OCI-LY7 (cell line): ENCODE measurements at regions not wholly inside any gene's neighbourhood (a gene's known extent, or its start where the extent isn't known, plus 50 kb on each side); places are given as distances from the start of the nearest gene placed in this dataset.

Source experiments
- BruUV-seq: library from RNA; stranded (reverse); fragments of 400-500 nt; replicated peaks from 2 replicates; lab custom pipeline; 2021; lab: Mats Ljungman, UMichigan
- CTCF ChIA-PET: fragments of 300-600 bp; sonication (Branson Sonifier 250); formaldehyde crosslinking; loops from one replicate; lab custom pipeline; 2022; ENCODE audit warnings: antibody characterized with exemption; ENCODE audit not compliant: unreplicated experiment; lab: Charles Lee
- POLR2A ChIA-PET: fragments of 300-600 bp; sonication (Branson Sonifier 250); formaldehyde crosslinking; loops from one replicate; lab custom pipeline; 2022; ENCODE audit warnings: antibody characterized with exemption; lab: Charles Lee
- DNase-seq: peaks from one replicate; pipeline ENCODE4 v3.0.0-alpha.2; 2015; ENCODE audit warnings: low spot score
- H2AFZ ChIP-seq: fragments of 200-600 bp; sonication (generic), shearing (Covaris generic); 2 replicates; pipeline ENCODE4 v1.6.1; 2014; ENCODE audit warnings: mild to moderate bottlenecking, antibody characterized with exemption, low read length, moderate library complexity
- H3K27ac ChIP-seq: fragments of 200-600 bp; sonication (generic); 2 replicates; pipeline ENCODE4 v1.5.1; 2014; ENCODE audit warnings: mixed run types, low read depth, mild to moderate bottlenecking, moderate library complexity, low read length, inconsistent platforms; ENCODE audit not compliant: poor library complexity, severe bottlenecking
- H3K36me3 ChIP-seq: fragments of 200-600 bp; sonication (generic); 2 replicates; pipeline ENCODE4 v1.6.1; 2014; ENCODE audit warnings: mild to moderate bottlenecking, antibody characterized with exemption, low read length, moderate library complexity, mixed read lengths; ENCODE audit not compliant: insufficient read depth
- H3K4me1 ChIP-seq: fragments of 200-600 bp; sonication (generic); 2 replicates; pipeline ENCODE4 v1.5.1; 2014; ENCODE audit warnings: mild to moderate bottlenecking, low read length; ENCODE audit not compliant: insufficient read depth, poor library complexity, severe bottlenecking
- H3K4me2 ChIP-seq: fragments of 200-600 bp; sonication (generic); 2 replicates; pipeline ENCODE4 v1.6.1; 2014; ENCODE audit warnings: mild to moderate bottlenecking, low read length
- H3K4me3 ChIP-seq: fragments of 200-600 bp; sonication (generic); 2 replicates; pipeline ENCODE4 v1.5.1; 2014; ENCODE audit warnings: mild to moderate bottlenecking, low read depth, low read length; ENCODE audit not compliant: poor library complexity, severe bottlenecking
- H3K79me2 ChIP-seq: fragments of 200-600 bp; sonication (generic); 2 replicates; pipeline ENCODE4 v1.6.1; 2016; ENCODE audit warnings: low read depth, mild to moderate bottlenecking, low read length, moderate library complexity, mixed read lengths; ENCODE audit not compliant: insufficient read depth
- H3K9me2 ChIP-seq: fragments of 200-600 bp; sonication (generic); 2 replicates; pipeline ENCODE4 v1.6.1; 2016; ENCODE audit warnings: mild to moderate bottlenecking, low read length, mixed read lengths; ENCODE audit not compliant: insufficient read depth
- H3K9me3 ChIP-seq: fragments of 200-600 bp; sonication (generic); 2 replicates; pipeline ENCODE4 v1.6.1; 2014; ENCODE audit warnings: mild to moderate bottlenecking, mixed run types, low read length, mixed read lengths
- H4K20me1 ChIP-seq: fragments of 200-600 bp; sonication (generic); 2 replicates; pipeline ENCODE4 v1.6.1; 2014; ENCODE audit warnings: mild to moderate bottlenecking, antibody characterized with exemption, low read length, moderate library complexity, mixed read lengths; ENCODE audit not compliant: insufficient read depth
- EZH2phosphoT487 ChIP-seq: fragments of 200-600 bp; sonication (generic); IDR thresholded peaks from 2 replicates; pipeline ENCODE4 v1.6.1; 2018; ENCODE audit warnings: low read depth, borderline replicate concordance, mild to moderate bottlenecking, mixed run types, antibody characterized with exemption, low read length, moderate library complexity, mixed read lengths
- intact Hi-C: fragments of 100-400 bp; cut with micrococcal nuclease; formaldehyde crosslinking; loops from one replicate; pipeline ENCODE4 v1.10.0; 2022; ENCODE audit not compliant: unreplicated experiment
- TF ChIP-seq, protein P1 (sequence below): fragments of 200-600 bp; sonication (generic); conservative IDR thresholded peaks from 2 replicates; pipeline ENCODE4 v1.5.1; 2014; ENCODE audit warnings: mild to moderate bottlenecking, antibody characterized with exemption, low read length, moderate library complexity, mixed read lengths

GRCh38 chr3:23700616-23701015 is 105.1 kb upstream of the UBE2E1 start:
- no peak overlapping the region for H3K4me2 ChIP-seq
- no peak for DNase-seq
- no peaks in the 10 kb centered on the region for H3K36me3 ChIP-seq
- H3K27ac ChIP-seq = no peak overlapping the region
- POLR2A ChIA-PET = interaction anchor here (0.9 kb wide), 1 partner anchor 44 kb away, joined by 3 read pairs; no protein-coding TSS in a partner anchor
- H3K4me3 ChIP-seq = no peak overlapping the region
- H3K9me3 ChIP-seq = no peaks in the 10 kb centered on the region
- H2AFZ ChIP-seq = 0 out of 2 replicates have a peak overlapping the region, but pooled peaks have one; percentile 15
- no peaks in the 10 kb centered on the region for H3K9me2 ChIP-seq
- H3K4me1 ChIP-seq = peaks cover 36% of the 10 kb centered on the region
- TF ChIP-seq, protein P1, sequence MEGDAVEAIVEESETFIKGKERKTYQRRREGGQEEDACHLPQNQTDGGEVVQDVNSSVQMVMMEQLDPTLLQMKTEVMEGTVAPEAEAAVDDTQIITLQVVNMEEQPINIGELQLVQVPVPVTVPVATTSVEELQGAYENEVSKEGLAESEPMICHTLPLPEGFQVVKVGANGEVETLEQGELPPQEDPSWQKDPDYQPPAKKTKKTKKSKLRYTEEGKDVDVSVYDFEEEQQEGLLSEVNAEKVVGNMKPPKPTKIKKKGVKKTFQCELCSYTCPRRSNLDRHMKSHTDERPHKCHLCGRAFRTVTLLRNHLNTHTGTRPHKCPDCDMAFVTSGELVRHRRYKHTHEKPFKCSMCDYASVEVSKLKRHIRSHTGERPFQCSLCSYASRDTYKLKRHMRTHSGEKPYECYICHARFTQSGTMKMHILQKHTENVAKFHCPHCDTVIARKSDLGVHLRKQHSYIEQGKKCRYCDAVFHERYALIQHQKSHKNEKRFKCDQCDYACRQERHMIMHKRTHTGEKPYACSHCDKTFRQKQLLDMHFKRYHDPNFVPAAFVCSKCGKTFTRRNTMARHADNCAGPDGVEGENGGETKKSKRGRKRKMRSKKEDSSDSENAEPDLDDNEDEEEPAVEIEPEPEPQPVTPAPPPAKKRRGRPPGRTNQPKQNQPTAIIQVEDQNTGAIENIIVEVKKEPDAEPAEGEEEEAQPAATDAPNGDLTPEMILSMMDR = no peak
- TF ChIP-seq EZH2phosphoT487 = no peak
- no TSS peak for BruUV-seq
- H3K79me2 ChIP-seq = no peaks in the 10 kb centered on the region
- CTCF ChIA-PET = no interaction called here
- H4K20me1 ChIP-seq = no peaks in the 10 kb centered on the region
- intact Hi-C loops = no loop called here

DNA sequence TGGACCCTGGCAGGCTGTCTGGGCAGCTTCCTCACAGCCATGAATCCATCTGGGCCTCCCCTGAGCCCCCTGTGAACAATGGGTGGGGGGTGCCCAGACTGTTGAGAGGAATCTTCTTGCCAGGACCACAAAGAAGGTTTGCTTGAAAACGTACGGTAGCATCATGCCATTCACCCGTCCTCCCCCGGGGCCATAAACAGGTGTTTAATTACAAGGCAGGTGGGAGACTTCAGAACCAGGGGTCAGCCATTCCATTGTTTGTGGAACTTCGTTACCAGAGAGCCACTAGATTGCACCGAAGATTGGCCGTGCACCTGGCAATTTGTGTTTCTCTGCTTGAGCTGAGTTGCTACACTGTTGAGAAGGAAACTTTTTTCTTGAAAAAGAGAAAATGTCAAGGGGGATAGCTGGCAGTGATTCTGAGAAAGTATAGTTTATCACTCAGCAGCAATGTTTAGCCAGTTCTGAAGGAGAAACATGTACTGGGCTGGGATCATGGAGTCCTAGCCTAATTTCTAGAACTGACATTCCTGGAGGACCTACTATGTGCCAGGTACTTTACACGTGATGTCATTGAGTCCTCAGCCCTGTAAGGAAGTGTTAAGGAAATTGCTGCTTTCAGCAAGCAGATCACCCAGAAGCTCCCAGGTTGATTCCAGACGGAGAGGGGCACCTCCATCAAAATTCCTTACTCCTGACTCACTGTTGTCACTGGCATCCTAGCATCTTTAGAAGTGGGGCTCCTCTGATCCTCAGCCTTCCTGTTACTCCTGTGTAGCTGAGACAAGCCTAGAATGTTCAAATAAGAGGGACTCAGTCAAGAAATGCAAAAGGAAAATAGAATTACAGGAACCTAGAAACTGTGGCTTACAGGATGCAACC is 103.8 kb upstream of the UBE2E1 start:
- H3K4me3 ChIP-seq = no peak overlapping the region
- peak overlapping the region; percentile 69 for H2AFZ ChIP-seq
- H3K4me1 ChIP-seq = peaks cover 36% of the 10 kb centered on the region
- no peaks in the 10 kb centered on the region for H3K79me2 ChIP-seq
- H3K9me3 ChIP-seq = no peaks in the 10 kb centered on the region
- intact Hi-C loops = no loop called here
- peak overlapping the region; percentile 2 for H3K27ac ChIP-seq
- H4K20me1 ChIP-seq = no peaks in the 10 kb centered on the region
- no TSS peak for BruUV-seq
- no peak for TF ChIP-seq EZH2phosphoT487
- TF ChIP-seq, protein P1 = no peak
- POLR2A ChIA-PET = interaction anchor here (0.6 to 1.1 kb wide), 3 partner anchors 10 to 18 kb away, joined by 3 read pairs; no protein-coding TSS in a partner anchor
- peak overlapping the region; percentile 42 for H3K4me2 ChIP-seq
- CTCF ChIA-PET = no interaction called here
- peak; percentile 72 for DNase-seq
- no peaks in the 10 kb centered on the region for H3K9me2 ChIP-seq
- no peaks in the 10 kb centered on the region for H3K36me3 ChIP-seq

GRCh38 chr3:23704298-23704697 is 101.5 kb upstream of the UBE2E1 start:
- BruUV-seq = no TSS peak

More at GRCh38 chr3:23704298-23704697, 101.5 kb upstream of the UBE2E1 start:
- DNase-seq = no peak
- H3K4me2 ChIP-seq = no peak overlapping the region
- no peak overlapping the region for H3K27ac ChIP-seq
- H4K20me1 ChIP-seq = no peaks in the 10 kb centered on the region
- no peaks in the 10 kb centered on the region for H3K9me3 ChIP-seq
- H2AFZ ChIP-seq = no peak overlapping the region
- H3K9me2 ChIP-seq = no peaks in the 10 kb centered on the region
- intact Hi-C loops = no loop called here
- CTCF ChIA-PET = no interaction called here
- no peaks in the 10 kb centered on the region for H3K79me2 ChIP-seq
- H3K36me3 ChIP-seq = no peaks in the 10 kb centered on the region
- H3K4me1 ChIP-seq = peaks cover 30% of the 10 kb centered on the region
- no peak overlapping the region for H3K4me3 ChIP-seq
- POLR2A ChIA-PET = interaction anchor here (0.7 to 1.9 kb wide), 5 partner anchors 9 to 112 kb away, joined by 3 to 5 read pairs (median 3); no protein-coding TSS in a partner anchor
- TF ChIP-seq EZH2phosphoT487 = no peak
- TF ChIP-seq, protein P1 = no peak
